NT2/D1 (cell line): ENCODE measurements at regions not wholly inside any gene's neighbourhood (a gene's known extent, or its start where the extent isn't known, plus 50 kb on each side); places are given as distances from the start of the nearest gene placed in this dataset.

Source experiments
- SUZ12 ChIP-seq: IDR thresholded peaks from 2 replicates; pipeline ENCODE4 v1.6.1; 2011; ENCODE audit not compliant: insufficient read length, insufficient read depth; ENCODE audit errors: extremely low read depth
- YY1 ChIP-seq: IDR thresholded peaks from 2 replicates; pipeline ENCODE4 v1.6.1; 2011; ENCODE audit not compliant: insufficient read length, insufficient read depth

DNA sequence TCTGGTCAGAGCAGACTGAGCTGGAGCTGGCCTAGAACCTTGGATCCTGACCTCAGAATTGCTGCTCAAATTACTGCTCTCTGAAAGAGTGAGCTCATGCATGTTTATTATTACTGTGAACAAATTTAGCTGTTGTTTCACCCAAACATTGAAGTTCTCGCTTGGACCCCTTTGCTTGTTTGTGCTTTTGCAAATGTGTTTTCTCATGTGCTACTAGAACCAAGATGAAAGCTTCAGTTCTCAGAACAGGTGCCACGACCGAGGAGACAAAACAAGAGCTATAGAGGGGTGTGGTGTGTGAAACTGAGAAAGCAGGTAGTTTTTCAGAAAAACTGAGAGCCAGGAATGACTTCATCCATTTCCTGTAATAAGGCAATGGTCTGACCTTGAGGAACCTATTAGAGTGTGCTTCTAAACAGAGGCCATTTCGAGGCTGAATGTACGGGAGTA is 50.0 kb upstream of the ESR1 start:
- TF ChIP-seq SUZ12 (no peak), YY1 (no peak)
